DND-41 (cell line): ENCODE measurements at regions not wholly inside any gene's neighbourhood (a gene's known extent, or its start where the extent isn't known, plus 50 kb on each side); places are given as distances from the start of the nearest gene placed in this dataset.
"Not testable (repeated sequence)": the region's sequence is repeated elsewhere in the genome, so short reads cannot be mapped to it uniquely, and the experiment has no call there.

Experiments used
- EZH2 ChIP-seq: IDR thresholded peaks from 3 replicates; pipeline ENCODE4 v1.6.1; 2012; ENCODE audit warnings: borderline replicate concordance, low read depth, mild to moderate bottlenecking, moderate library complexity, low read length, inconsistent platforms; ENCODE audit not compliant: severe bottlenecking
- TF ChIP-seq, protein P1 (sequence below): IDR thresholded peaks from 2 replicates; pipeline ENCODE4 v1.5.1; 2012; ENCODE audit warnings: borderline replicate concordance, low read length, moderate library complexity, mild to moderate bottlenecking; ENCODE audit not compliant: poor library complexity, severe bottlenecking; ENCODE audit errors: extremely low read depth

DNA sequence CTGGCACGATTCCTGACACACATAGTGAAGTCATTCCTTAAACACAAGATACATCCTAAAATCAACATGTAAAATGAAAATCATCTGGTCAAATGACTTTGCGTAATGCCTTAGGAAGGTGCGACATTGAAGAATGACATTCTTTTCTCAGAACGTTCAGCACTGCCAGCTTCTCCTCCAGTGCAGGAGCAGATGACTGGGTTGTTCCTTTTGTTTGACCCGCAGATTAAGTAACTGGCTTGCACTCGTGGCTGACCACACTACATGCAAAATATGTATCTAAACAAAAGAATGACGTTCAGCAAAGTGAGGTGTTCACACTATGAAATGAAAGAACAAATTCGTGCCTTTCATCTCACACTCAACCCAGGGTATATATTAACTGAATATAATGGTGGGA lies 260.7 kb upstream of the CXorf66 start:
- TF ChIP-seq, protein P1, sequence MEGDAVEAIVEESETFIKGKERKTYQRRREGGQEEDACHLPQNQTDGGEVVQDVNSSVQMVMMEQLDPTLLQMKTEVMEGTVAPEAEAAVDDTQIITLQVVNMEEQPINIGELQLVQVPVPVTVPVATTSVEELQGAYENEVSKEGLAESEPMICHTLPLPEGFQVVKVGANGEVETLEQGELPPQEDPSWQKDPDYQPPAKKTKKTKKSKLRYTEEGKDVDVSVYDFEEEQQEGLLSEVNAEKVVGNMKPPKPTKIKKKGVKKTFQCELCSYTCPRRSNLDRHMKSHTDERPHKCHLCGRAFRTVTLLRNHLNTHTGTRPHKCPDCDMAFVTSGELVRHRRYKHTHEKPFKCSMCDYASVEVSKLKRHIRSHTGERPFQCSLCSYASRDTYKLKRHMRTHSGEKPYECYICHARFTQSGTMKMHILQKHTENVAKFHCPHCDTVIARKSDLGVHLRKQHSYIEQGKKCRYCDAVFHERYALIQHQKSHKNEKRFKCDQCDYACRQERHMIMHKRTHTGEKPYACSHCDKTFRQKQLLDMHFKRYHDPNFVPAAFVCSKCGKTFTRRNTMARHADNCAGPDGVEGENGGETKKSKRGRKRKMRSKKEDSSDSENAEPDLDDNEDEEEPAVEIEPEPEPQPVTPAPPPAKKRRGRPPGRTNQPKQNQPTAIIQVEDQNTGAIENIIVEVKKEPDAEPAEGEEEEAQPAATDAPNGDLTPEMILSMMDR: not testable (repeated sequence)
- TF ChIP-seq EZH2: not testable (repeated sequence)
